ENCODE measurements at regions not wholly inside any gene's neighbourhood (a gene's known extent, or its start where the extent isn't known, plus 50 kb on each side); places are given as distances from the start of the nearest gene placed in this dataset.
"Not testable (repeated sequence)": the region's sequence is repeated elsewhere in the genome, so short reads cannot be mapped to it uniquely, and the experiment has no call there.

- DNase-seq: no peak
Measured at GRCh38 chr18:10252952-10253705, 201.3 kb upstream of the APCDD1 start.

DNA sequence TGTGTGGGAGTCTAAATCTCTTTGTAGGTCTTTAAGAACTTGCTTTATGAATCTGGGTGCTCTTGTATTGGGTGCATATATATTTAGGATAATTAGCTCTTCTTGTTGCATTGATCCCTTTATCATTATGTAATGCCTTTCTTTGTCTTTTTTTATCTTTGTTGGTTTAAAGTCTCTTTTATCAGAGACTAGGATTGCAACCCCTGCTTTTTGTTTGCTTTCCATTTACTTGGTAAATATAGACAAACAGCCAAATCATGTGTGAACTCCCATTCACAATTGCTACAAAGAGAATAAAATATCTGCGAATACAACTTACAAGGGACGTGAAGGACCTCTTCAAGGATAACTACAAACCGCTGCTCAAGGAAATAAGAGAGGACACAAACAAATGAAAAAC is 198.2 kb upstream of the APCDD1 start:
- DNase-seq: not testable (repeated sequence)

DNA sequence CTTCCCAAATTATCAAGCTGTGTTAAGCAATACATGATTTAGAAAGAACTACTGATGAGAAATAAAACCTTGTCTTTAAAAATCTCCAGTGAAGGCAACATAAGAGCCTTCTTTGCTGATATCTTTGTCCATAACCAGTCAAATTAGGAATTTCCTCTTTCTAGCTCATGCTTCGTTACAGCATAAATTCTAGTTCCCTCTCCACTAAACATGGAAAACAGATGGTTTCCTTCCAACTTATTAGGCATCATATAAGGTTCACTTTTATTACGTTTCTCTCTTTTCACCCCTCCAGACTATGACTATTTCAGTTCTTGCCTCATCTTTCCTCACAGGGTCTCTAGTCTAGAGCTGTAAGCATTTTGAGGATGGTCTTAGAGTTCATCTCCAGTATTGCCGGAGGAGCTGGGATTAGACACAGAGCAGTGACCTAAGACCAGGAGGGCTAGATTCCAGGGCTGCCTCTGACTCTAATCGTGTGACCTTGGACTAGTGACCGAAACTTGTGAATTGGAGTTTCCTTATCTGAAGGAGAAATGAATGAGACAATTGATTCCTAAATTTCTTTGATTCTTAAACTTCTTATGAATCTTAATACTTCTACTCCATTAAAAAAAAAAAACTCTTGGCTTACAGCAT is 195.5 kb upstream of the APCDD1 start:
- DNase-seq: no peak

GRCh38 chr18:10259901-10260300 is 194.5 kb upstream of the APCDD1 start:
- no peak for DNase-seq

- DNase-seq: no peak
Measured at GRCh38 chr18:10261344-10262276, 192.8 kb upstream of the APCDD1 start.

DNA sequence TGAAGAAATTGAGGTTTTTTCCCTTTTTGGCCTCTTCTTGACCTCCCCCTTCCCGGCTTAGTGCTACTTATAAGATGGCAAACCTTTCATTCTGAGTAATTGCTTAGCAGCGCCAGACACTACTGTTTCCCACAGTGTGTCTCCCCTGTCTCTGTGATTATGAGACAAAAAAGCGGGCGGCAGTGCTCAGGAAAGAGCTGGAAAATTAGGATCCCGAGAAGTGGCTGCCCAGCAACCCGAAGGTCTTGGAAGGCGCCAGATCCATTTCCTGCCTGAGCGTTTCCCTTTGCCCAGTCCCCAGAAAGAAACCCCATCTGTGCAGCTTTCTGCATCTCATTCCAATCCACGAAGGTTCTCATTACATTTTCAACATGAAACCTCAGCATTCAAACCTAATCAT is 191.9 kb upstream of the APCDD1 start:
- DNase-seq: no peak

DNA sequence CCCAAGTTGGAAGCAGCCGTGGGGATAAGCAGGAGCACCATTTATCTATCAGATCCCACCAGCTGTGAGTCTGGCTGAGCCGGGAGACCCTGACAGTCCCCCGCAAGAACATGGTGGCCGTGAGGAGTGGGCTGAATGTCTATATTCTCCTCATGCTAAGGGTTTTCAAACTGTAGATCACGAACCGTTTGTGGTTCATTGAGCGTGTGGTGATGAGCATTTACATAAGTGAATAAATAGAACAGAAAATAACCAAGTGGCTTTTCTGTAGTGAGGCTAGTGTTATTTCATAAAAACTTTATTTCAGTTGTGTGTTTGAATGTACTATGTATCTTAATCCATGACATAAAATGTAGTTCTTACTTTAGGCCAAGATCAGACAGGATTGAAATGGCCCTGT is 190.2 kb upstream of the APCDD1 start:
- DNase-seq: no peak

- DNase-seq: no peak
Measured at GRCh38 chr18:10265560-10266333, 188.7 kb upstream of the APCDD1 start.

- no peak for DNase-seq
Measured at GRCh38 chr18:10266334-10266590, 188.2 kb upstream of the APCDD1 start.

GRCh38 chr18:10269261-10269660 is 185.2 kb upstream of the APCDD1 start:
- DNase-seq: no peak

- no peak for DNase-seq
Measured at GRCh38 chr18:10270151-10270571, 184.3 kb upstream of the APCDD1 start.

GRCh38 chr18:10271481-10271880 is 183.0 kb upstream of the APCDD1 start:
- DNase-seq: no peak

DNA sequence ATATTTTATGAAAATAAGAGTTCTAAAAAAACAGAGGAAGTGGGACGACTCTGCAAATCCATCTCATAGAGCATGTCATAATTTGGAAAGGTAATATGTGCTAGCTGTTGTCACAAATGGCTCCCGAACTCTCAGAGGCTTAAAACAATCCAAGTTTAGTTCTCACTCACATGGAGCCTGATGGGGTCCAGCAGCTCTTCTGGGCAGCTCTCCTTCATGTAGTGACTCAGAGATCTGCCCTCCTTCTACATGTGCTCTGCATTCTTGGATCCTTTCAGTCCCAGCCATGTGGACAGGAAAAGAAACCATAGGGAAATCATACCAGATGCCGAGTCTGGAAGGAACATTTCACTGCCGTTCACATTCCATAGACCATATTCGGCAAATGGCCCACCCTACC is 180.1 kb upstream of the APCDD1 start:
- DNase-seq: no peak

GRCh38 chr18:10275486-10275885 is 178.9 kb upstream of the APCDD1 start:
- DNase-seq: no peak

DNA sequence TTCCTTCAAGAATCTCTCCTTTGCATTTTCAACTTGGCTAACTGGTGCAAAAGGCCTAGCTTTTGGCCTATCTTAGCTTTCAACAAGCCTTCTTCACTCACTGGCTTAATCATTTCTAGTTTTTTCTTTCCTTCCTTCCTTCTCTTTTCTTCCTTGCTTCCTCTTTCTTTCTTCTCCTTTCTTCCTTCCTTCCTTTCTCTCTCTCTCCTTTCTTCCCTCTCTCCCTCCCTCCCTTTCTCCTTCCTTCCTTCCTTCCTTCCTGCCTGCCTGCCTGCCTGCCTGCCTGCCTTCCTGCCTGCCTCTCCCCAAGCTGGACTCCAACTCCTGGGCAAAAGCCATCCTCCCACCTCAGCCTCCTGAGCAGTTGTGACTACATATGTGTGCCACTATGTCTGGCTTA is 176.2 kb upstream of the APCDD1 start:
- no peak for DNase-seq

GRCh38 chr18:10279471-10279870 is 175.0 kb upstream of the APCDD1 start:
- DNase-seq: no peak

- no peak for DNase-seq
Measured at GRCh38 chr18:10279905-10280644, 174.4 kb upstream of the APCDD1 start.

DNA sequence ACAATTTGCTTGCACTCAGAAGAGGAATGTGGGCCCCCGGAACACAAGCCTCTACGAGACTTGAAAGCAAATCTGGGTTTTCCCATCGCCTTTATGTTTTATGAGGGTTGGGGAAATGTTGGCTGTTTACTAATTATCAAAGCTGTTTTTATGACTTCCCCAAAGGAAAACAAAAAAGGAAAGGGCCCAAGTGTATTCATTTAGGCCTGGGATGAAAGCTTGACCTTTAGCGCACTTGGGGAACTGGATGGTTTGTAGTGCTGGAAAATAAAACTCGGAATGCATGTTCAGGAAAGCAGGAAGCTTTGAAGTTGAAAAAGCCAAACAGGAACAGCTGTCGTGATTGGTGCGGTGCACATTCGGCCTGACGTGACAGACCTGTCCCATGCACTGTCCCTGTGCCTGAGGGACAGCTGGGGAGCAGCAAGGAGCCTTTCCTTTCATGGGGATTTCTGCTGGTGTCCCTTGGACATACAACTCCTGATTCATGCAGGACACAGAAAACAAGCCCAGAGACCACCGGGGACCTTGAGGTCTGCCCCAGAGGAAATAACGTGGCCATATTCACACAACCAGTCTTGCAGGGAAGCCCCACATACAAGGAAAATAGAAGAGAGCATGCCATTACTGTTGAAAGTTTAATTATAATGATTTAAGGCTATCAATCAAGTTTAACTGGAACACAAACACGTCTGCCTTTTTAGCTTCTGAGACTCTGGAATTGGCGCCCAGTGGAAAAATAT is 169.7 kb upstream of the APCDD1 start:
- no peak for DNase-seq

- DNase-seq: no peak
Measured at GRCh38 chr18:10285283-10285640, 169.2 kb upstream of the APCDD1 start.

DNA sequence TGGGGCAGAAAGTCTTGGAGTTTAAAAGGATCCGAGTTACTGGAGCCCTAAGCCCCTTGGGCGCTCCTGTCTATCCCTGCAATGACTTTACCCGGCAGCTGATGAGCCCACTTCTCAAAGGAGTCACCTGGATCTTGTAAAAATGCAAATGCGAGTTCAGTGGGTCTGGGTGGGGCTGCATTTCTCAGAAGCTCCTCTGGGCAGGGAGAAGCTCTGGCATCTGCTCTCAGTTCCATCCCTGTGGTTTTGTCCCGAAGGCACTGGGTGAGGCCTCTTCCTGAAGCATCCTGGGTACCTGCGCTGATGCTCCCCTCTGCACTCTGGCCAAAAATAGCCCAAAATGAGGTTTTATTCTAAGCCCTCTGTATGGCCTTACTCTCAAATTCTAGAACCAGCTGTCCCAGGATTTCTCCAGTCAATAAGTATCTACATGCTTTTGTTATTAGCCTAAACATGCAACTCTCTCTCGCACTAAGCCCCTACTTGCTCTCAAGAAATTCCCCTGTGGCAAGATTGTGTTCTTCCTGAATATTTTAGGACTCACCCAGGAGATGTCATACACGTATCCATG is 167.8 kb upstream of the APCDD1 start:
- DNase-seq: no peak

DNA sequence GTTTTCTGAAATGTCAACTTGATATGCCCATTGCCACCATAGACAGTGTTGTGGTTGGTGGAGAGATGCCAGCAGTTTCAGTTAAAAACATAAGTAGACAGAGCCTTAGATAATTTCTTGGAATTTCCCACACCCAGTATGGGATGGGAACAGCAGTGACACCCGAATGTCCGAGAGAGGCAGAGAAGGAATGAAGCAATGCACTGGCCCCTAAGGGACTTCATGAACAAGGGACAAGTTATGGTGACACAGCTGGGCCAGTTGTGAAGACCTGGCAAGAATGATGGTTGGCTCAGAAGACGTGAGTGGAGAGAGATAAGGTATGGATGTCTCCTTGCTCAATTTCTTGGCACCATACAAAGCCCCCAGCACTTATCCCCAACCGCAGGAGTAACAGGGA is 165.2 kb upstream of the APCDD1 start:
- no peak for DNase-seq

All from hematopoietic multipotent progenitor cell treated with erythropoietin and hydrocortisone succinate and interleukin-3 and kit ligand, for 8 days (in vitro differentiated cells).